ENCODE measurements at regions not wholly inside any gene's neighbourhood (a gene's known extent, or its start where the extent isn't known, plus 50 kb on each side); places are given as distances from the start of the nearest gene placed in this dataset.
"Not testable (repeated sequence)": the region's sequence is repeated elsewhere in the genome, so short reads cannot be mapped to it uniquely, and the experiment has no call there.

- H3K27ac ChIP-seq = no peak overlapping the region
- no peak for TF ChIP-seq CTCF (conservative IDR thresholded peaks at IDR 0.05)
- TF ChIP-seq ZFX (IDR thresholded peaks at IDR 0.05) = no peak
Measured at GRCh38 chrX:137930533-137930932, 364.6 kb downstream of the ZIC3 start.

DNA sequence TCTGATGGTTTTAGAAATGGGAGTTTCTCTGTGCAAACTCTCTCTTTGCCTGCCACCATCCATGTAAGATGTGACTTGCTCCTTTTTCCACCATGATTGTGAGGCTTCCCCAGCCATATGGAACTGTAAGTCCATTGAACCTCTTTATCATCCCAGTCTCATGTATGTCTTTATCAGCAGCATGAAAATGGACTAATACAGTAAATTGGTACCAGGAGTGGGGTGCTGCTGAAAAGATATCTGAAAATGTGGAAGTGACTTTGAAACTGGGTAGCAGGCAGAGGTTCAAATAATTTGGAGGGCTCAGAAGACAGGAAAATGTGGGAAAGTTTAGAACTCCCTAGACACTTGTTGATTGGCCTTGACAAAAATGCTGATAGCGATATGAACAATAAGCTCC lies 368.3 kb downstream of the ZIC3 start:
- H3K27ac ChIP-seq = not testable (repeated sequence)

- not testable (repeated sequence) for H3K27ac ChIP-seq
Measured at GRCh38 chrX:137934887-137935286, 369.0 kb downstream of the ZIC3 start.

DNA sequence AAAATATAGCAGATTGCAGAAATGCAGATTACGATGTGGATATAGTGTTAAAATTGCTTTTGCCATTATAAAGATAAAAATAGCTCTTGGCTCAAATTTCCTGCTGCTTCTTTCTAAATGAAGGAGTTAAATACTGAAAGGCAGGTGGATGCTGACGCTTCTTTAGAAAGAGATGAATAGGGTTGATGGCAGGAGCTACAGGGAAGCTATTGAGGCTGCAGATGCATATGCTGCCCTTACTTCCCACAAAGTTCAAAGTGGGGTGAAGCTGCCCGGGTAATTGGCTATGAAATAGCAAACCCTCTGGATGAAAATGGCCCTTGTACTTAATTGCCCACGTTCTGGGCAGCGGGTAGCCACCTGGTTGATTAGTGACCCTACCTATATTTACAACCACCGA lies 379.5 kb downstream of the ZIC3 start:
- no peak overlapping the region for H3K27ac ChIP-seq
- TF ChIP-seq ZFX (IDR thresholded peaks at IDR 0.05) (no peak), CTCF (conservative IDR thresholded peaks at IDR 0.05) (no peak)

DNA sequence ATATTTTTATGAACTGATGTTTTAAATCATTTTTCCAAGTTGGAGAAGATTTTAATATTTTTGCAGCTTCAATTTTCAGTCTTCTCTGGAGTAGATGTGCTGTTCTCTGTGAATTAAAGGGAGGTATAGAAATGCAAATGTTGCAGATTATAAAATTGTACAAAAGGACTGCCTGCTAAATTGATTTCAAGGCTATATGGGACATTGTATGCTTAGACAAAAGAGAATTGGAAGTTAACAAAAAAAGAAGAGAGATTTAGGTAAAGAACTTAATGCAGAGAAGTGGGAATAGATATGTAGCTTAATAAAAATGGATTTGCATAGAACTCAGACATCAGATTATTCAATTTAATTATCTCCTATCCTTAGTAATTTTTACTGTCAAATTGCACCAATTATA lies 403.3 kb downstream of the ZIC3 start:
- no peak overlapping the region for H3K27ac ChIP-seq
- TF ChIP-seq ZFX (IDR thresholded peaks at IDR 0.05) (no peak), CTCF (conservative IDR thresholded peaks at IDR 0.05) (no peak)

- H3K27ac ChIP-seq = no peak overlapping the region
- TF ChIP-seq ZFX (IDR thresholded peaks at IDR 0.05) (no peak), CTCF (conservative IDR thresholded peaks at IDR 0.05) (no peak)
Measured at GRCh38 chrX:137982472-137983172, 416.7 kb downstream of the ZIC3 start.

- TF ChIP-seq ZFX (IDR thresholded peaks at IDR 0.05) (no peak), CTCF (conservative IDR thresholded peaks at IDR 0.05) (no peak)
- no peak overlapping the region for H3K27ac ChIP-seq
Measured at GRCh38 chrX:137988470-137988869, 422.5 kb downstream of the ZIC3 start.

GRCh38 chrX:137998619-137999018 lies 432.7 kb downstream of the ZIC3 start:
- H3K27ac ChIP-seq = no peak overlapping the region
- no peak for TF ChIP-seq CTCF (conservative IDR thresholded peaks at IDR 0.05)

Data from C4-2B (cell line).